IPS-18a (cell line): ENCODE measurements at regions not wholly inside any gene's neighbourhood (a gene's known extent, or its start where the extent isn't known, plus 50 kb on each side); places are given as distances from the start of the nearest gene placed in this dataset.

ENCODE experiments used
- H3K27ac ChIP-seq: one replicate; pipeline ENCODE4 v1.5.1; 2013; ENCODE audit warnings: low read length
- H3K27me3 ChIP-seq: one replicate; pipeline ENCODE4 v1.6.1; 2013; ENCODE audit warnings: mild to moderate bottlenecking, low read length; ENCODE audit not compliant: control insufficient read depth, insufficient read depth
- H3K36me3 ChIP-seq: one replicate; pipeline ENCODE4 v1.6.1; 2013; ENCODE audit warnings: low read depth, low read length; ENCODE audit not compliant: control insufficient read depth
- H3K4me1 ChIP-seq: one replicate; pipeline ENCODE4 v1.6.1; 2013; ENCODE audit warnings: low read depth, low read length; ENCODE audit not compliant: control insufficient read depth
- H3K4me3 ChIP-seq: one replicate; pipeline ENCODE4 v1.5.1; 2013; ENCODE audit warnings: low read length
- H3K9ac ChIP-seq: one replicate; pipeline ENCODE4 v1.6.1; 2013; ENCODE audit warnings: mild to moderate bottlenecking, low read length, moderate library complexity
- H3K9me3 ChIP-seq: one replicate; pipeline ENCODE4 v1.6.1; 2013; ENCODE audit warnings: low read depth, low read length; ENCODE audit not compliant: control insufficient read depth

GRCh38 chr7:80082213-80082612, 52.4 kb upstream of the GNAI1 start:
- no peaks in the 10 kb centered on the region for H3K4me1 ChIP-seq

DNA sequence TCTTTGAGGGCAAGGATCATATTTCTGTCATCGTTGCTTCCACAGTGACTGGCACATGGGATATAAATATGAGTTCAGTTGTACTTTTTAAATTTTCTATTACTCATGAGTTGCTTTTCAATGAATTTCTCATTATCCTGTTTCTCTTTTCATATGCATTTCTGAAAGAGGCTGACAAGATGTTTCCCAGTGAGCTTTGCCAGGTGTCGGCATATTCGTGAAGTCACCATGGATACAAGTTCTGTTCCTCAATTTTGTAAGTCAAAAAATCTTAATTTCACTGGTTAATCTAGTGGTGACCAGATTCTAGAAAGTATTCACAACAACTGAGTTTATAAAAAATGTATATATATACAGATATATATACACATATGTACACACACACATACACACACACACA, 55.7 kb upstream of the GNAI1 start:
- Histone ChIP-seq H3K4me3 (no peak overlapping the region), H3K9me3 (no peaks in the 10 kb centered on the region), H3K27ac (no peak overlapping the region)

More at GRCh38 chr7:80082213-80082612, 52.4 kb upstream of the GNAI1 start:
- Histone ChIP-seq H3K27ac (no peak overlapping the region), H3K27me3 (no peaks in the 10 kb centered on the region), H3K9ac (no peak overlapping the region), H3K36me3 (no peaks in the 10 kb centered on the region), H3K4me3 (no peak overlapping the region), H3K9me3 (no peaks in the 10 kb centered on the region)

GRCh38 chr7:80078159-80078731, 56.4 kb upstream of the GNAI1 start:
- no peaks in the 10 kb centered on the region for H3K4me1 ChIP-seq
- no peak overlapping the region for H3K4me3 ChIP-seq
- H3K27ac ChIP-seq = no peak overlapping the region
- H3K9ac ChIP-seq = no peak overlapping the region
- no peaks in the 10 kb centered on the region for H3K27me3 ChIP-seq
- H3K9me3 ChIP-seq = no peaks in the 10 kb centered on the region
- H3K36me3 ChIP-seq = no peaks in the 10 kb centered on the region

More for the DNA sequence above, 55.7 kb upstream of the GNAI1 start:
- Histone ChIP-seq H3K27me3 (no peaks in the 10 kb centered on the region), H3K36me3 (no peaks in the 10 kb centered on the region), H3K4me1 (no peaks in the 10 kb centered on the region), H3K9ac (no peak overlapping the region)

GRCh38 chr7:80070391-80070790, 64.2 kb upstream of the GNAI1 start:
- Histone ChIP-seq H3K27ac (no peak overlapping the region), H3K9ac (no peak overlapping the region), H3K36me3 (no peaks in the 10 kb centered on the region), H3K4me3 (no peak overlapping the region), H3K9me3 (peaks cover 6% of the 10 kb centered on the region), H3K27me3 (no peaks in the 10 kb centered on the region), H3K4me1 (no peaks in the 10 kb centered on the region)

DNA sequence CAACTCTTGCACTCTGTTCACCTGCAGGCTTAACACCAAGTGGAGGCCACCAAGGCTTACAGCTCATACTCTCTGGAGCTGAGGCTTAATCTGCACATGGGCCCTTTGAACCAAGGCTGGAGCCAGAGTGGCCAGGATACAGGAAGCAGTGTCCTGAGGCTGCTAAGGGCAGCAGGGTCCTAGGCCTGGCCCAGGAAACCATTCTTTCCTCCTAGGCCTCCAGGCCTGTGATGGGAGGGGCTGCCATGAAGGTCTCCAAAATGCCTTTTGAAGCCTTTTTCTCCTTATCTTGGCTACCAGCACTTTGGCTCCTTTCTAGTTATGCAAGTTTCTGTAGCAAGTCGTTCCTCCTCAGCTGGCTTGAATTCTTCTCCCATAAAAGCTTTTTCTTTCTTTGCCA, 68.0 kb upstream of the GNAI1 start:
- no peaks in the 10 kb centered on the region for H3K36me3 ChIP-seq
- no peak overlapping the region for H3K27ac ChIP-seq
- H3K9ac ChIP-seq = no peak overlapping the region
- peaks cover 6% of the 10 kb centered on the region for H3K9me3 ChIP-seq
- H3K4me3 ChIP-seq = no peak overlapping the region
- no peaks in the 10 kb centered on the region for H3K4me1 ChIP-seq
- no peaks in the 10 kb centered on the region for H3K27me3 ChIP-seq

- Histone ChIP-seq H3K27ac (no peak overlapping the region), H3K9ac (no peak overlapping the region), H3K9me3 (peaks cover 6% of the 10 kb centered on the region), H3K4me1 (no peaks in the 10 kb centered on the region), H3K27me3 (no peaks in the 10 kb centered on the region), H3K4me3 (no peak overlapping the region), H3K36me3 (no peaks in the 10 kb centered on the region)
Observed at GRCh38 chr7:80063834-80064233, 70.8 kb upstream of the GNAI1 start.

DNA sequence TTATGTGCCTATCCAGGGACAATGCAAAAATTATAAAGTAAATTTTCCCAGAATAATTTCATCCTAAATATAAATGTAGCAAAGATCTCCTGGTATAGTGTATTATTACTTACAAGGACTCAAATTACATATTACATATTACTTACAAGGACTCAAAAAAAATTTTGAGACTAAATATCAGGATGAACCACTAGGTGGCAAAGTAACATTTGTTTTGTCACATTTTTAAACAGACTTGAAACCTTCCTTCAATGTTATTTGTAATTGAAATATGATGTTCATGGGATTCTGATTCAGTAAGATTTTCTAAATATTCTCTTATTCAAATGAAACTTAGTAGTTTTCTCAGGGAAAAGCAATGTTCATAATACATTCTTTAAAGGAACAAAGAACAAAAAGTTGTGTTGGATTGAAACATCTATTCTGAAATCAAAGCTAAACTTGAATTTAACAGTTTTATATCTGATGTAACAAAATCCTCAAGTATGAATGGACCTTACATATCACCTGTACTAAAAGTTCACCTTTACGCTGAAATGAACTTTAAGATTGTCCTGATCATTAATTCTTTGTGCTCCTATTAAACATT, 74.3 kb upstream of the GNAI1 start:
- Histone ChIP-seq H3K4me1 (no peaks in the 10 kb centered on the region), H3K9ac (no peak overlapping the region), H3K4me3 (no peak overlapping the region), H3K27ac (no peak overlapping the region), H3K27me3 (no peaks in the 10 kb centered on the region), H3K9me3 (no peaks in the 10 kb centered on the region), H3K36me3 (no peaks in the 10 kb centered on the region)

DNA sequence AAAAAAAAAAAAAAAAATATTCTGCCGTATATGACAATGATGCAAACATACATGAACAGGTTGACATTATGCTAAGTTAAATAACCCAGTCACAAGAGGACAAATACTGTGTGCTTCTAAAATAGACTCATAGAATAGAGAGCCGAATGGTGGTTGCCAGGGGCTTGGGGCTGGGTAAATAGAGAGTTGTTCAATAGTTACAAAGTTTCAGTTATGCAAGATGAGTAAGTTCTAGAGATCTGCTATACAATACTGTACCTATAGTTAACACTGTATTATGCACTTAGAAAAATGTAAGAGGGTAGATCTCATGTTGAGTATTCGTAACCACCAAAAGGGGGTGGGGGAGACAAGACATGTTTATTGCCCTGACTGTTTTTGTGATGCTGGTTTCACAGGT, 77.1 kb upstream of the GNAI1 start:
- no peaks in the 10 kb centered on the region for H3K27me3 ChIP-seq
- no peak overlapping the region for H3K4me3 ChIP-seq
- no peak overlapping the region for H3K9ac ChIP-seq
- H3K36me3 ChIP-seq = no peaks in the 10 kb centered on the region
- no peak overlapping the region for H3K27ac ChIP-seq
- H3K9me3 ChIP-seq = no peaks in the 10 kb centered on the region
- H3K4me1 ChIP-seq = no peaks in the 10 kb centered on the region

GRCh38 chr7:80054356-80054755, 80.3 kb upstream of the GNAI1 start:
- Histone ChIP-seq H3K27me3 (no peaks in the 10 kb centered on the region), H3K9me3 (no peaks in the 10 kb centered on the region), H3K9ac (no peak overlapping the region), H3K4me1 (no peaks in the 10 kb centered on the region), H3K27ac (no peak overlapping the region), H3K36me3 (no peaks in the 10 kb centered on the region), H3K4me3 (no peak overlapping the region)

GRCh38 chr7:80053124-80053523, 81.5 kb upstream of the GNAI1 start:
- H3K9me3 ChIP-seq = no peaks in the 10 kb centered on the region
- no peaks in the 10 kb centered on the region for H3K27me3 ChIP-seq
- H3K36me3 ChIP-seq = no peaks in the 10 kb centered on the region
- no peaks in the 10 kb centered on the region for H3K4me1 ChIP-seq
- no peak overlapping the region for H3K4me3 ChIP-seq
- H3K27ac ChIP-seq = no peak overlapping the region
- no peak overlapping the region for H3K9ac ChIP-seq

GRCh38 chr7:80047856-80048459, 86.7 kb upstream of the GNAI1 start:
- H3K27me3 ChIP-seq = no peaks in the 10 kb centered on the region

GRCh38 chr7:80047032-80047431, 87.6 kb upstream of the GNAI1 start:
- Histone ChIP-seq H3K9ac (no peak overlapping the region), H3K27ac (no peak overlapping the region), H3K4me1 (no peaks in the 10 kb centered on the region), H3K27me3 (no peaks in the 10 kb centered on the region), H3K9me3 (no peaks in the 10 kb centered on the region), H3K36me3 (no peaks in the 10 kb centered on the region), H3K4me3 (no peak overlapping the region)

More at GRCh38 chr7:80047856-80048459, 86.7 kb upstream of the GNAI1 start:
- H3K4me3 ChIP-seq = no peak overlapping the region
- H3K9ac ChIP-seq = no peak overlapping the region
- no peaks in the 10 kb centered on the region for H3K9me3 ChIP-seq
- H3K27ac ChIP-seq = no peak overlapping the region
- no peaks in the 10 kb centered on the region for H3K36me3 ChIP-seq
- no peaks in the 10 kb centered on the region for H3K4me1 ChIP-seq
